NCI-H526 (cell line): ENCODE measurements at regions not wholly inside any gene's neighbourhood (a gene's known extent, or its start where the extent isn't known, plus 50 kb on each side); places are given as distances from the start of the nearest gene placed in this dataset.

Experiments
- DNase-seq, 2 experiments: peaks; one replicate each; lab custom pipeline; 2025; lab: John Stamatoyannopoulos, UW

GRCh38 chr2:21431078-21431477 is 307.3 kb downstream of the TDRD15 start:
- no peak for DNase-seq

GRCh38 chr2:21438949-21439348 is 315.2 kb downstream of the TDRD15 start:
- DNase-seq = no peak

- no peak for DNase-seq
Observed at GRCh38 chr2:21441442-21441841, 317.7 kb downstream of the TDRD15 start.

GRCh38 chr2:21443494-21444105 is 319.8 kb downstream of the TDRD15 start:
- no peak for DNase-seq

- DNase-seq = no peak
Observed at GRCh38 chr2:21449881-21450280, 326.1 kb downstream of the TDRD15 start.

GRCh38 chr2:21451403-21451802 is 327.6 kb downstream of the TDRD15 start:
- DNase-seq = no peak

- DNase-seq = no peak
Observed at GRCh38 chr2:21452263-21452662, 328.5 kb downstream of the TDRD15 start.

GRCh38 chr2:21452678-21453077 is 328.9 kb downstream of the TDRD15 start:
- peak; percentile 77 to 82 for DNase-seq

- DNase-seq = no peak
Observed at GRCh38 chr2:21453723-21454450, 330.1 kb downstream of the TDRD15 start.

GRCh38 chr2:21454839-21455238 is 331.1 kb downstream of the TDRD15 start:
- no peak for DNase-seq

GRCh38 chr2:21461754-21462240 is 338.0 kb downstream of the TDRD15 start:
- no peak for DNase-seq

- no peak for DNase-seq
Observed at GRCh38 chr2:21466341-21466927, 342.7 kb downstream of the TDRD15 start.

- DNase-seq = no peak
Observed at GRCh38 chr2:21467280-21467818, 343.6 kb downstream of the TDRD15 start.

GRCh38 chr2:21467910-21468309 is 344.1 kb downstream of the TDRD15 start:
- no peak for DNase-seq

GRCh38 chr2:21468624-21469023 is 344.9 kb downstream of the TDRD15 start:
- DNase-seq = no peak

- DNase-seq = no peak
Observed at GRCh38 chr2:21469158-21469557, 345.4 kb downstream of the TDRD15 start.

GRCh38 chr2:21469564-21469963 is 345.8 kb downstream of the TDRD15 start:
- DNase-seq = no peak

GRCh38 chr2:21480162-21480561 is 356.4 kb downstream of the TDRD15 start:
- DNase-seq = no peak

GRCh38 chr2:21484643-21485042 is 360.9 kb downstream of the TDRD15 start:
- no peak for DNase-seq

- peak in 1 of 2 experiments; percentile 62 for DNase-seq
Observed at GRCh38 chr2:21486445-21486844, 362.7 kb downstream of the TDRD15 start.

- no peak for DNase-seq
Observed at GRCh38 chr2:21489080-21489479, 365.3 kb downstream of the TDRD15 start.

GRCh38 chr2:21498016-21498415 is 374.2 kb downstream of the TDRD15 start:
- DNase-seq = no peak

GRCh38 chr2:21500401-21500945 is 376.7 kb downstream of the TDRD15 start:
- DNase-seq = no peak
